ENCODE measurements at regions not wholly inside any gene's neighbourhood (a gene's known extent, or its start where the extent isn't known, plus 50 kb on each side); places are given as distances from the start of the nearest gene placed in this dataset.

DNA sequence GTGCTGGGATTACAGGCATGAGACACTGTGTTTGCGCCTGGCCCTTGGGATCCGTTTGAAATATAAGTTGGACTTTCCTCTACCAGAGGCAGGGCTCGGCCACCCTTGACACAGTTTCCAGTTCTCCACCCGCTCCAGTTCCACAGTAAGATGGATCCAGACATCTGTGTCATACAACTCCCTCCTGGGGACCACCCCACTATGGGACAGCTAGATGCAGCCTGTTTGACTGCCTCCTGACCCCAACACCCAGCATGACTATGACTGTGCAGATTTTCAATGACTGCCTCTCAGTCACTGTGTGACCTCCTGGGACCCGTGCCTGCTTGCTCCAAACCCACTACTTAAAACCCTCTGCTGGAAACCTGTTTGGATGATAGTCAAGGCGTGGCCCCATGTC is 166.7 kb downstream of the IRF8 start:
- TF ChIP-seq CTCF (conservative IDR thresholded peaks at IDR 0.05) (no peak), ZFX (IDR thresholded peaks at IDR 0.05) (no peak)

All from C4-2B (cell line).